BE2C (cell line): ENCODE measurements at regions not wholly inside any gene's neighbourhood (a gene's known extent, or its start where the extent isn't known, plus 50 kb on each side); places are given as distances from the start of the nearest gene placed in this dataset.

Experiments used
- DNase-seq: peaks from one replicate; pipeline ENCODE4 v3.0.0-alpha.2; 2020
- H3K27me3 ChIP-seq: fragments of 250-450 bp; sonication (Bioruptor Pico); 2 replicates; pipeline ENCODE4 v1.5.1; 2020; ENCODE audit warnings: mild to moderate bottlenecking
- H3K36me3 ChIP-seq: fragments of 250-450 bp; sonication (Bioruptor Pico); 2 replicates; pipeline ENCODE4 v1.5.1; 2020; ENCODE audit warnings: mild to moderate bottlenecking
- H3K4me1 ChIP-seq: fragments of 250-450 bp; sonication (Bioruptor Pico); 2 replicates; pipeline ENCODE4 v1.5.1; 2020
- H3K4me3 ChIP-seq: 2 replicates; pipeline ENCODE4 v1.5.1; 2011; ENCODE audit warnings: low read depth, low read length
- H3K9me3 ChIP-seq: fragments of 250-450 bp; sonication (Bioruptor Pico); 2 replicates; pipeline ENCODE4 v1.5.1; 2020
- TF ChIP-seq, protein P1 (sequence below): IDR thresholded peaks from 2 replicates; pipeline ENCODE4 v1.5.1; 2012; ENCODE audit warnings: mild to moderate bottlenecking, low read depth, low read length

DNA sequence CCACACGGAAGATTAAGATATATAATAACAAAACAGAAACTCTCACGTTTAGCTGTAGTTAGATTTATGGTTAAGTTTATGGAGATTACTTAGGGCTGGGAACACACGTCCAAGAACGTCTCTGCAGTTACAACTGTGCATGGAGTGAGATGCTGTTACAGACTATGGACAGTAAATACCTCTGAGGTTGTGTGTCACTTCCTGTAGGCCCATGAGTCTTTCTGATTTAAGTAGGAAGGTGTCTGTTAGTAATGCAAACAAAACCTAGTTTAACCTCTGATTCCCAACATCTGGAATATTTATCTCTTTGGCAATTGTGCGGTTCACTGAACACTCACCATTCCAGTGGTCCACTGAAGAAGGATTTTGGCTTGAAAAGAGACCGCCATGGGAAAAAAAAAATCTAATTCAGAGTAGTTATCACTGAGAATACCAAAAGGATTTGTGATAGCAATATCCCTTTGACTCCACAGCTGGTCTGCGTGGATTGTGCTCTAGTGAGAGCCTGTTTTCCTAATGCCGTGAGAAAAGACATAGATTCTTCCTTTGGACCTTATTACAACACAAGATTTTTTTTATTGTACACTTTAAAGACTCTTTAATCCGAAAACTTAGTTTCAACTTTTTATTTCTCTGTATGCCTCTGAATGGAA, 478.2 kb upstream of the CITED2 start:
- DNase-seq, result no peak
- no peaks in the 10 kb centered on the region for H3K27me3 ChIP-seq
- no peaks in the 10 kb centered on the region for H3K9me3 ChIP-seq
- no peak overlapping the region for H3K4me3 ChIP-seq
- no peaks in the 10 kb centered on the region for H3K36me3 ChIP-seq
- H3K4me1 ChIP-seq, result no peaks in the 10 kb centered on the region
- TF ChIP-seq, protein P1, sequence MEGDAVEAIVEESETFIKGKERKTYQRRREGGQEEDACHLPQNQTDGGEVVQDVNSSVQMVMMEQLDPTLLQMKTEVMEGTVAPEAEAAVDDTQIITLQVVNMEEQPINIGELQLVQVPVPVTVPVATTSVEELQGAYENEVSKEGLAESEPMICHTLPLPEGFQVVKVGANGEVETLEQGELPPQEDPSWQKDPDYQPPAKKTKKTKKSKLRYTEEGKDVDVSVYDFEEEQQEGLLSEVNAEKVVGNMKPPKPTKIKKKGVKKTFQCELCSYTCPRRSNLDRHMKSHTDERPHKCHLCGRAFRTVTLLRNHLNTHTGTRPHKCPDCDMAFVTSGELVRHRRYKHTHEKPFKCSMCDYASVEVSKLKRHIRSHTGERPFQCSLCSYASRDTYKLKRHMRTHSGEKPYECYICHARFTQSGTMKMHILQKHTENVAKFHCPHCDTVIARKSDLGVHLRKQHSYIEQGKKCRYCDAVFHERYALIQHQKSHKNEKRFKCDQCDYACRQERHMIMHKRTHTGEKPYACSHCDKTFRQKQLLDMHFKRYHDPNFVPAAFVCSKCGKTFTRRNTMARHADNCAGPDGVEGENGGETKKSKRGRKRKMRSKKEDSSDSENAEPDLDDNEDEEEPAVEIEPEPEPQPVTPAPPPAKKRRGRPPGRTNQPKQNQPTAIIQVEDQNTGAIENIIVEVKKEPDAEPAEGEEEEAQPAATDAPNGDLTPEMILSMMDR, result no peak

DNA sequence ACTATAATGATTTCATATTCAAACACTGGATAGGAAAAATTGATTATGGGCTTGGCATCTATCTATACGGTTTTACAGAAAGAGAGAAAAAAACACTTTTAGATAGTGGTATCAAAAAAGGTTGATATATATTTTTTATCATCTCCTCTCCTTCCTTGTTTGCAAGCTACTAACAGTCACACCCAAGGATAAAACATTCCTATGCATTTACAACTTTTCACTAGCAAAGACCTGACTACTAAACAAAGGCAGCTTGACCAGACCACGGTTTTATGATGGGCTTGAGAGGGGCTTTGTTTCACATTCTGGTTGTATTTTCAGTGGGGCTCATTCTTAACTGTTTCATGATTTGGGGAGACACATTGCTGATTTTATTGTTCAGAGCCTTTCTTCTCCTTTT, 477.6 kb upstream of the CITED2 start:
- Histone ChIP-seq H3K27me3 (no peaks in the 10 kb centered on the region), H3K4me3 (no peak overlapping the region), H3K36me3 (no peaks in the 10 kb centered on the region), H3K4me1 (no peaks in the 10 kb centered on the region), H3K9me3 (no peaks in the 10 kb centered on the region)
- no peak for DNase-seq
- TF ChIP-seq, protein P1, result no peak

DNA sequence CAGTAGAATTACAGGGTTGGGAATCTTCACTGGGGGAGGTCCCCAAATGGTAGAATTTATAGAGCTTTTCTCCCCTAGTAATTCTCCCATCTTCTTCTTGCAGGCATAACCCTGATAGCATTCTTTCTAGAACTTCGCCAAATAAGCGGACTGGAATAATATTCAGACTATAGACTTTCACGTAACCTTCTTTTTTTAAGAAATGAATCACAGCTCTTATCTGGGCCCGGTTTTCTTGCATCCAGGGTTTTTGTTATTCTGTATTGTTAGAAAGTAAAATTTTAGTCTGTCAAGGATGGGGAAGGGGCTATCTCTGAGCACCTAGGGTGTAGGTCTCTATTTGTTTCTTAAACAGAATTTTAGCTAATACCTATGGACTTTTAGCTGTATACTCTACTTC, 476.8 kb upstream of the CITED2 start:
- H3K4me1 ChIP-seq, result no peaks in the 10 kb centered on the region
- no peaks in the 10 kb centered on the region for H3K9me3 ChIP-seq
- DNase-seq, result no peak
- H3K36me3 ChIP-seq, result no peaks in the 10 kb centered on the region
- H3K4me3 ChIP-seq, result no peak overlapping the region
- TF ChIP-seq, protein P1, result no peak
- H3K27me3 ChIP-seq, result no peaks in the 10 kb centered on the region

DNA sequence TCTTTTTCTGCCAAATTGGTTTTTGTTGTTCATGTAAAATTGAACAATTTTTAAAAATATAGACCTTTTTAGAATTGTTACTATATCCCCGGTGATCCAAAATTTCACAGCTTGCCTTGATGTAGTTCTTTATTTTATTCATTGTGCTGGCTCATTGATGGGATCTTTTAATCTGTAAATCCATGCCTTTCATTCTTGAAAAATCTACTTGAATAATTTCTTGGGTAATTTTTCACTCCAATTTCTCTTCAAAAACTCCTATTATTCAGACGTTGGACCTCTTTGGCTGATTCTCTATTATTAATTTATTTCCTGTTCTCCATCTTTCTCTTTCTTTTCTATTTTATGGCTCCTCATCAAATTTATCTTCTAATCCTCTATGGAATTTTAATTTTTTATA, 476.1 kb upstream of the CITED2 start:
- no peak for DNase-seq
- TF ChIP-seq, protein P1, result no peak
- Histone ChIP-seq H3K9me3 (no peaks in the 10 kb centered on the region), H3K4me3 (no peak overlapping the region), H3K27me3 (no peaks in the 10 kb centered on the region), H3K4me1 (no peaks in the 10 kb centered on the region), H3K36me3 (no peaks in the 10 kb centered on the region)

DNA sequence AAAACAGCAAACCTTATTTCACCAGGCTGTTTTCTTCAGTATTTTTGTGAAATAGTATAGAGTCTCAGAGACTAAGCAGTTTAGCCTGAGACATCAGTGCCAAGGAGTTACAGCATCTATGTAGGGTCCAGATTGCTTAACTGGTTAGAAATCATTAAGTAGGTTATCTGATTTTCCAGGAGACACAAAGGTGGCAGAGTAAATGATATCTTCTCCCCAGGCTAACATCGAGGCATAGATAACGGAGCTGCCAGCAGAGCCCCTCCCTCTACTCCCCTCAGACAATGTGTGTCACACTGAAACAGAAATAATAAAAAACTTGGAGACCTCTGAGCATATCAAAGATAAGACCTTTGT, 473.0 kb upstream of the CITED2 start:
- H3K36me3 ChIP-seq, result no peaks in the 10 kb centered on the region
- H3K27me3 ChIP-seq, result no peaks in the 10 kb centered on the region
- no peaks in the 10 kb centered on the region for H3K9me3 ChIP-seq
- no peaks in the 10 kb centered on the region for H3K4me1 ChIP-seq
- TF ChIP-seq, protein P1, result no peak
- no peak overlapping the region for H3K4me3 ChIP-seq
- DNase-seq, result no peak

DNA sequence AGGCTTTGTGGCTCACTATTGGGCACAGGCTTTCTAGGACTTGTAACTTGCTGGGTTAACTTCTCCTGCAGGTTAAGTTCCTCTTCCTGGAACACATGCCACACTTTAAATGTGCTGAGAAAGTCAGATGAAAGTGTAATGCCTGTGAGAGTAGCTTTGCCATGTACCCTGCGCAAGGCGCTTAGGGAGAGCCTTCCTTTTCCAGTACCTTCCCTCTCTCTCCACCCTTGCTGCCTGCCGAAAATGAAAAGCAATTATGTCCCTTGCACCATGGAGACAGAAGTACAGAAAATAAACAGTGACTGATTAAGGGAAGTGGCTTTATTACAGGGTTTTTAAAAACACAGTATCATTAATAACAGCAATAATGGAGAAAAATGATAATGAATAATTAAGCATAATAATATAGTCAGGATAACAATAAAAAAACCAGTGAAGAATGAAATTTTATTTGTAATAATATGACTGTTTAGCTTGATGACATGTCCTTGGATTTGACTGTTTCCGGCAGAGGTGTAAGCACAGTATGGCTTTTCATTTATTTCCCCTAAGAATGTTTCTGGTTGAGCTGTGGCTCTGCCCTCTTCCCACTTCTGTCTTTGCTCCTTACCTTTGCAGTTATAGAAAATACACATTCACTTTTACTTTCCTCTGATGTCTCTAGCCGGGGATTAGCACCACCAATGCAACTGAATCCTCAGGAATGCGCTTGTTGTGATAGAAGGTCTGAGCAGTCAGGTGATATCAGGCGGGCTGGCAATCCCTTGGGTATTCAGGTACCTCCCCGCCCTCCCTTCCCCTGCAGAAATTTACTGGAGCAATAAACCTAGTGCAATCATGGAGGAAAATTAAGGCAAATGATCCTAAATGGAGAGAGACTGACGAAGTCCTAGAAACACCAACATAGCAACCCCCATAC, 472.3 kb upstream of the CITED2 start:
- DNase-seq, result no peak
- H3K4me1 ChIP-seq, result no peaks in the 10 kb centered on the region
- no peaks in the 10 kb centered on the region for H3K36me3 ChIP-seq
- TF ChIP-seq, protein P1, result no peak
- H3K4me3 ChIP-seq, result no peak overlapping the region
- H3K9me3 ChIP-seq, result no peaks in the 10 kb centered on the region
- no peaks in the 10 kb centered on the region for H3K27me3 ChIP-seq
